ENCODE measurements at regions not wholly inside any gene's neighbourhood (a gene's known extent, or its start where the extent isn't known, plus 50 kb on each side); places are given as distances from the start of the nearest gene placed in this dataset.

- Histone ChIP-seq H4K20me1 (ENCODE audit: insufficient read depth) (no peaks in the 10 kb centered on the region), H3K4me3 (replicated peaks in 1 of 2; ENCODE audit: low read depth in 1 of 2, low read length in 2 of 2) (no peak overlapping the region), H3K4me2 (ENCODE audit: low read length) (no peak overlapping the region), H3K79me2 (ENCODE audit: insufficient read depth, low read length) (no peaks in the 10 kb centered on the region), H2AFZ (ENCODE audit: low read depth, low read length, poor library complexity, severe bottlenecking) (no peak overlapping the region), H3K27ac (ENCODE audit: low read depth, low read length) (no peak overlapping the region), H3K9me3 (ENCODE audit: control insufficient read depth in 1 of 2, insufficient read depth in 1 of 2, low read depth in 1 of 2, low read length in 2 of 2) (no peaks in the 10 kb centered on the region), H3K27me3 (ENCODE audit: insufficient read depth, low read length) (no peaks in the 10 kb centered on the region), H3K9me2 (ENCODE audit: insufficient read depth) (no peaks in the 10 kb centered on the region), H3K36me3 (ENCODE audit: control insufficient read depth in 1 of 2, insufficient read depth in 2 of 2, low read length in 2 of 2) (no peaks in the 10 kb centered on the region), H3K9ac (ENCODE audit: low read length) (no peak overlapping the region), H3K4me1 (ENCODE audit: control insufficient read depth in 1 of 2, insufficient read depth in 2 of 2, low read length in 2 of 2) (peaks cover 0 to 6% of the 10 kb centered on the region in 2 experiments; a peak in 1 of 4 replicates)
- RAD21 ChIA-PET (ENCODE audit: low non-redundant PET in 1 of 2, low total read pairs in 2 of 2, uncharacterized antibody in 2 of 2, unreplicated experiment in 2 of 2) = no interaction called here
- POLR2A ChIA-PET = no interaction called here
- CTCF ChIA-PET = no interaction called here
- no peak for ATAC-seq
- no TSS peak for BruUV-seq (replicated peaks)
- DNase-seq (ENCODE audit: low read depth, low spot score) = no peak
- TF ChIP-seq ZNF274 (IDR thresholded peaks at IDR 0.05; ENCODE audit: low read depth, low read length) (no peak), ATF3 (IDR thresholded peaks at IDR 0.05) (no peak), FOSL1 (IDR thresholded peaks at IDR 0.05; ENCODE audit: low read depth) (no peak), CBX3 (IDR thresholded peaks at IDR 0.05; ENCODE audit: low read depth) (no peak), SIN3A (IDR thresholded peaks at IDR 0.05; ENCODE audit: low read depth) (no peak), SRF (IDR thresholded peaks at IDR 0.05; ENCODE audit: low read depth) (no peak), YY1 (IDR thresholded peaks at IDR 0.05; ENCODE audit: extremely low read depth, insufficient replicate concordance, low read depth, low read length) (no peak)
- intact Hi-C loops (cut with micrococcal nuclease) = no loop called here
Measured at GRCh38 chr7:13067036-13067435, 379.6 kb downstream of the ARL4A start.

GRCh38 chr7:13068032-13068431 is 380.6 kb downstream of the ARL4A start:
- CTCF ChIA-PET = no interaction called here
- POLR2A ChIA-PET = no interaction called here
- no peaks in the 10 kb centered on the region for H3K79me2 ChIP-seq (ENCODE audit: insufficient read depth, low read length)
- H3K36me3 ChIP-seq (ENCODE audit: control insufficient read depth in 1 of 2, insufficient read depth in 2 of 2, low read length in 2 of 2) = no peaks in the 10 kb centered on the region
- H4K20me1 ChIP-seq (ENCODE audit: insufficient read depth) = no peaks in the 10 kb centered on the region
- no peak overlapping the region for H3K27ac ChIP-seq (ENCODE audit: low read depth, low read length)
- no peak overlapping the region for H2AFZ ChIP-seq (ENCODE audit: low read depth, low read length, poor library complexity, severe bottlenecking)
- DNase-seq (ENCODE audit: low read depth, low spot score) (no peak), ATAC-seq (no peak)
- H3K9me3 ChIP-seq (ENCODE audit: control insufficient read depth in 1 of 2, insufficient read depth in 1 of 2, low read depth in 1 of 2, low read length in 2 of 2) = no peaks in the 10 kb centered on the region
- no peaks in the 10 kb centered on the region for H3K9me2 ChIP-seq (ENCODE audit: insufficient read depth)
- H3K9ac ChIP-seq (ENCODE audit: low read length) = no peak overlapping the region
- H3K4me1 ChIP-seq (ENCODE audit: control insufficient read depth in 1 of 2, insufficient read depth in 2 of 2, low read length in 2 of 2) = no peaks in the 10 kb centered on the region; a peak in 1 of 4 replicates
- TF ChIP-seq JUND (IDR thresholded peaks at IDR 0.05) = no peak
- no peak for TF ChIP-seq EZH2phosphoT487 (IDR thresholded peaks at IDR 0.05; ENCODE audit: borderline replicate concordance)
- TF ChIP-seq TCF7L2 (IDR thresholded peaks at IDR 0.05; ENCODE audit: borderline replicate concordance, extremely low read depth, insufficient read depth, insufficient read length) = no peak
- TF ChIP-seq CEBPB (IDR thresholded peaks at IDR 0.05; ENCODE audit: low read depth) = no peak
- no peak for TF ChIP-seq EZH2 (IDR thresholded peaks at IDR 0.05)
- no peak for TF ChIP-seq FOSL1 (IDR thresholded peaks at IDR 0.05; ENCODE audit: low read depth)
- no peak for TF ChIP-seq ZBTB33 (IDR thresholded peaks at IDR 0.05; ENCODE audit: extremely low read depth, insufficient replicate concordance, low read length)
- TF ChIP-seq REST (IDR thresholded peaks at IDR 0.05; ENCODE audit: low read depth) = no peak
- no TSS peak for BruUV-seq (replicated peaks)
- RAD21 ChIA-PET (ENCODE audit: low non-redundant PET in 1 of 2, low total read pairs in 2 of 2, uncharacterized antibody in 2 of 2, unreplicated experiment in 2 of 2) = no interaction called here
- no peaks in the 10 kb centered on the region for H3K27me3 ChIP-seq (ENCODE audit: insufficient read depth, low read length)
- intact Hi-C loops (cut with micrococcal nuclease) = no loop called here
- H3K4me3 ChIP-seq (replicated peaks in 1 of 2; ENCODE audit: low read depth in 1 of 2, low read length in 2 of 2) = no peak overlapping the region
- no peak overlapping the region for H3K4me2 ChIP-seq (ENCODE audit: low read length)

Measured in HCT116 (cell line).